ENCODE measurements at regions not wholly inside any gene's neighbourhood (a gene's known extent, or its start where the extent isn't known, plus 50 kb on each side); places are given as distances from the start of the nearest gene placed in this dataset.

GRCh38 chr3:176615826-176616225, 581.5 kb downstream of the TBL1XR1 start:
- no peak for TF ChIP-seq HNRNPLL (IDR thresholded peaks at IDR 0.05; ENCODE audit: low read depth, low read length, poor library complexity, severe bottlenecking)
- no peak for TF ChIP-seq E2F5 (CRISPR knock-in tag; IDR thresholded peaks at IDR 0.05)
- TF ChIP-seq IRF1 (CRISPR knock-in tag; IDR thresholded peaks at IDR 0.05; ENCODE audit: borderline replicate concordance) = no peak
- no peak for TF ChIP-seq E2F8 (IDR thresholded peaks at IDR 0.05; ENCODE audit: low read depth, partially characterized antibody)
- TF ChIP-seq XRCC5 (IDR thresholded peaks at IDR 0.05; ENCODE audit: low read depth, low read length) = no peak
- no peak for TF ChIP-seq ARHGAP35 (IDR thresholded peaks at IDR 0.05; ENCODE audit: partially characterized antibody)
- no peak for TF ChIP-seq MLLT1 (IDR thresholded peaks at IDR 0.05)
- TF ChIP-seq ATF3 (IDR thresholded peaks at IDR 0.05) = no peak
- no peak for TF ChIP-seq ATF3 (CRISPR knock-in tag; conservative IDR thresholded peaks at IDR 0.05)
- TF ChIP-seq THAP7 (CRISPR knock-in tag; IDR thresholded peaks at IDR 0.05) = no peak
- no peak for TF ChIP-seq CBX5 (IDR thresholded peaks at IDR 0.05; ENCODE audit: borderline replicate concordance, low read depth)
- no peak for TF ChIP-seq CHD2 (IDR thresholded peaks at IDR 0.05; ENCODE audit: low read depth, low read length)
- TF ChIP-seq ESRRA (IDR thresholded peaks at IDR 0.05; ENCODE audit: borderline replicate concordance, low read depth) = no peak
- no peak for TF ChIP-seq ARNT (IDR thresholded peaks at IDR 0.05)

Data from K562 (cell line).